AG09319 (cell line): ENCODE measurements at regions not wholly inside any gene's neighbourhood (a gene's known extent, or its start where the extent isn't known, plus 50 kb on each side); places are given as distances from the start of the nearest gene placed in this dataset.

Source experiments
- DNase-seq: peaks from one replicate; pipeline ENCODE4 v3.0.0-alpha.2; 2010; ENCODE audit warnings: low read depth; ENCODE audit errors: extremely low read depth
- TF ChIP-seq, protein P1 (sequence below): IDR thresholded peaks from 2 replicates; pipeline ENCODE4 v1.5.1; 2011; ENCODE audit warnings: low read depth, mild to moderate bottlenecking, inconsistent platforms, low read length, moderate library complexity

DNA sequence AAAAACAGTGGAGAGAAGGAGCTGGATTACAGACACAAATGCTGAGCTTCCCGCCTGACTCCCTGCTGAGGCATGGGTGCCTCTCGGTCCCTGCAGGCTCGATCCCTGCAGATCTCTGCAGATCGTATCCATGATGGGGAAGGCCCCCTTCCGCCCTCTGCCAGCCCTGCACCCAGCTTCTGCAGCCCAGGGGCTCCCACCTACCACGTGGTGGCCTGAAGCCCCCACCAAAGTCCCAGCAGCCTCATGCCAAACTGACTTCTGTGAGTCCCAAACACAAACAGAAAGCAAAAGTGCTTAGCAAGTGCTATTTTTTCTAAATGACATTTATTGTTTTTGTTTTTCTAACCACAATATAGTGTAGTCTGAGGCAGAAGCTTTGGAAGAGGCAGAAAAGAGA lies 127.1 kb upstream of the CHST15 start:
- TF ChIP-seq, protein P1, sequence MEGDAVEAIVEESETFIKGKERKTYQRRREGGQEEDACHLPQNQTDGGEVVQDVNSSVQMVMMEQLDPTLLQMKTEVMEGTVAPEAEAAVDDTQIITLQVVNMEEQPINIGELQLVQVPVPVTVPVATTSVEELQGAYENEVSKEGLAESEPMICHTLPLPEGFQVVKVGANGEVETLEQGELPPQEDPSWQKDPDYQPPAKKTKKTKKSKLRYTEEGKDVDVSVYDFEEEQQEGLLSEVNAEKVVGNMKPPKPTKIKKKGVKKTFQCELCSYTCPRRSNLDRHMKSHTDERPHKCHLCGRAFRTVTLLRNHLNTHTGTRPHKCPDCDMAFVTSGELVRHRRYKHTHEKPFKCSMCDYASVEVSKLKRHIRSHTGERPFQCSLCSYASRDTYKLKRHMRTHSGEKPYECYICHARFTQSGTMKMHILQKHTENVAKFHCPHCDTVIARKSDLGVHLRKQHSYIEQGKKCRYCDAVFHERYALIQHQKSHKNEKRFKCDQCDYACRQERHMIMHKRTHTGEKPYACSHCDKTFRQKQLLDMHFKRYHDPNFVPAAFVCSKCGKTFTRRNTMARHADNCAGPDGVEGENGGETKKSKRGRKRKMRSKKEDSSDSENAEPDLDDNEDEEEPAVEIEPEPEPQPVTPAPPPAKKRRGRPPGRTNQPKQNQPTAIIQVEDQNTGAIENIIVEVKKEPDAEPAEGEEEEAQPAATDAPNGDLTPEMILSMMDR = no peak

DNA sequence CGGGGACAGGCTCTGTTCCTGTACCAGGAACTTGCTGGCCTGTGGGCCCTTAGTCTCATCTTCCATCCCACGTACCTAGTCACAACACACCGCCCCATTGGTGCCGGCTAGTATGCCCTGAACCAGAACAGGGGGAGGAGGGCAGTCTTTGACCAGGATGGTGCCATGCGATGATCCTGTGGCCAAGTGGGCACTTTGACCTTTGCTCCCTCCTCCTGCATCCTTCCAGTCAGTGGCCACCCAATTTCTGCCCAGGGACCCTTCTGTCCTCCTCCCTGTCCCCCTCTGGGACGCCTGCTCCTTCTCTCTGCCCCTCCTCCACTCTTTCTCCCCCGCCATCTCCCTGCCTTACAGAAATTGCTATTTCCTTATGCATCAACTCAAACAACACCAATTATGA lies 126.3 kb upstream of the CHST15 start:
- DNase-seq = no peak
- TF ChIP-seq, protein P1 = no peak

More for the DNA sequence above, 127.1 kb upstream of the CHST15 start:
- DNase-seq = no peak

DNA sequence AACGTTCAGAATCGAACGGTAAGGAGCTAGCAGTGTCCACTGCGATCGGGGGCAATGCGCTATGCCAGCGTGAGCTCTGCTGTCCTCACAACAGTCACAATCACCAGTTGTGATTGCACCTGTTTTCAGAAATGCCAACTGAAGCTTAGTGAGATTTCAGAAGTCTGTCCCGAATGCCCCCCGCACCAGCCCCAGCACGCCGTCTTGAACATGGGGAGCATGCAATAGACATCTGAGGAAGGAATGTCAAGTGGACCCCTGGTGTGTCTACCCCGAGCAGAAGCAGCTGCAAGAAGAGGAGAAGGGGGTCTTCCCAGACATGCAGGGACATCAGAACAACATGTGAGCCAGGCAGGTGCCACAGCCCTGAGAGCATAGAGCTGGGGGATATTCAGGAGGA lies 125.7 kb upstream of the CHST15 start:
- TF ChIP-seq, protein P1 = no peak
- DNase-seq = no peak

DNA sequence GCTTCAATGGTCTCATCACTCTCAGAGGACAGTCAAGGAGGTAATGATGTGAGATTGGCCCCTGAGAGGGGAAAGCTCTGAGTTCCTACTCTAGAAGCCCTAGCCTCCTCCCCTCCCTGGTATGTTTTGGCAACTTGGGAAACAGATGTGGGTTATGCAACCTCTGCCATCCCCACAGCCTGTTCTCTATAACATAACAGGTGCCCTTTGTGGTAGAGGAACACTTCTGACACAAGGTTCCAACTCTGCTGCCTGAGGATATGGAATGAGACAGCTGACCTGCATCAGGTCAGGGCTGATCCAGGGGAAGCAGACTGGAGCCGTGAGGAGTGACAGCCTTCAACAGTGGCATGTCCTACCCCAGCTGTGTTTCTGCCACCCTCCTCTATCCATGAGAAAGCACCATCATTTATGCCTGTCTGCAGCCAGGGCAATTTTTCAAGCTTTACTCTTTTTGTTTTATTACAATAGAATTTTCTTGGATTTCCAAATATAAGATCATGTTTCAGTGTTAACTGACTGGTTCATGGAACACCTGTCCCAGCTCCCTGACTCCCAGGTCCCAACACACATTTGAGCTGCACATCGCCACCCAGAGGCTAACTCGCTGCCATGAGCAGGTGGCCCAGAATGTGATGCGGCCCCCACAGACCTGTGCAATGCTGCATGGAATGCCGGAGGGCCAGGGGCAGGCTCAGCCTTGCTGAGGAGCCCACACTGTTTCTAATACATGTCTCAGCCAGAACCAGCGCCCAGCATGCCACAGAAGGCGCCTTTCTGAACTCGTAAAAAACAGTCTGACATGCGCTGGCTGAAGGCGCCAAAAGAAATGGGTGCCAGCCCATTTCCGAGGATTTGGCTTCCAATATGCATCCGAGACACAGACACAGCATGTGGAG lies 124.8 kb upstream of the CHST15 start:
- TF ChIP-seq, protein P1 = no peak
- DNase-seq = no peak

DNA sequence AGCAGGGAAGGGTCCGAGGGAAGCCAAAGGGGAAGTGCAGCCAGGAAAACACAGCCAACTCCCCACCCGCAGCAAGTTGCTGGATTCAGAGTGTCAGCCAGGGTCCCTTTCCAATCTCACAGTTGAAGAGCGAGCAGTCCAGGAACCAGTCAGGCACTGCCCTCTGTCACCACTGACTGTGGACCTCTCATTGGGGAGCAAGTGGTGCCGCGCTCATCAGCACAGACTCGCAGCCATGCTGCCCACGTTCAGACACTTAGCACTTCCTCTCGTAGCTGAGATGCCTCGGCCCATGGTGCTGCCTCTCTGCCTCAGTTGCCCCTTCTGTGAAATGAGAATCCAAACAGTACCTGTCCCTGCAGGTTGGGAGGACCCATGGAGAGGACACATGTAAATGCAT lies 123.6 kb upstream of the CHST15 start:
- DNase-seq = no peak
- TF ChIP-seq, protein P1 = no peak

DNA sequence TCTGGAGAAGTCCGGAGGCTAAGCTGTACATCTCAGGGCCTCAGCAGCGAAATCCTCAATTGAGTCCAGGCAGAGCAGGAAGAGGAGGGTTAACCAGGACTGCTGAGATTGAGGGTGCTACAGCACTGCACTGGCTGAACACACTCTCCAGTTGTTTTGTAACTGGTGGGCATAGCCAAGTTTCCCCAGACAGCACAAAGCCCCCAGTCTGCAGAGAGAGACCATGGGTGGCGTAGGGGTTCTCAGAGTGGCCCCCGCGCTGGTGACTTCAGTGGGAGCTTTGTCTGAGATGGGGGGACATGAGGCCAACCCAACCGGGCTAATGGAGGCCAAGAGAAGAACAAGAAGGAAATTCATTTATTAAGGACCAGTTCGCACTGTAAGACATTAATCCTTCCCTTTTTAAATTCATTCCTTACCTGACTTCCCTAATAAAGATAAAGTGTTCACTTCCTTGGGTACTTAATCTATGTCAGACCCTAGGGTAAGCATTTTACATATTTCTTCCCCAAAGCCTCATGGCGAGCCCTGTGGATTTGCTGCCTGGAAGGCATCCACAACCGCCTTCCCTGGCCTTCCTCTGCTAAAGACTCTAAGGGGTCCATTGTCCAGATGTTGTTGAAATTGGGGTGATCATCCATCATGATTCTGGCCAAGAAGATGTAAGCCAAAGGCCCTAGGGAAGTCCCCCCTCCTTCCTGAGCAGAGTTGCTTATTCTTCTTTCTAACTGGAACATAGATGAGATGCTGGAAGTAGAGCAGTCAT lies 121.4 kb upstream of the CHST15 start:
- DNase-seq = no peak
- TF ChIP-seq, protein P1 = no peak
